NOMO-1 treated with DMSO at 0.1 percent for 48 hours (cell line): ENCODE measurements at regions not wholly inside any gene's neighbourhood (a gene's known extent, or its start where the extent isn't known, plus 50 kb on each side); places are given as distances from the start of the nearest gene placed in this dataset.

Experiments used
- DNase-seq: peaks from one replicate; lab custom pipeline; 2025; ENCODE audit not compliant: unreplicated experiment; lab: John Stamatoyannopoulos, UW

DNA sequence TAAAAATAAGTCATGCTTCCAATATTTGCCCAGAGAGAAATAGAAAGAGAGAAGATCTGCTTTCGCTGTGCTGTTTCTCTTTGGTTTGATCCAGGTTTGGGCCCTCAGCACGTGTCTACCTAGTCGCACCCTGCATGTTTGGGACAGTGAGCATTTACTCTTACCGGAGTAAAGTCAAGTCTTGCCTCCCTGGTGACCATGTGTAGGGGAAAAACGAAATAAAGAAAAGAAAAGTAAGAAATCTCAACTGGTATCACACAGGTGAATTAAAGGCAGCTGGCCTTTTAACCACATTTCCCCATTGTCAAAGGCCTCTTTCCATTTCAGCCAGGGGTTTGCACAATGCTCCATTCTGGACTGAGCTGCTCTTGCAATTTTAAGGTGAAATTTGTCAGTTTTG is 619.4 kb downstream of the VRK1 start:
- no peak for DNase-seq

DNA sequence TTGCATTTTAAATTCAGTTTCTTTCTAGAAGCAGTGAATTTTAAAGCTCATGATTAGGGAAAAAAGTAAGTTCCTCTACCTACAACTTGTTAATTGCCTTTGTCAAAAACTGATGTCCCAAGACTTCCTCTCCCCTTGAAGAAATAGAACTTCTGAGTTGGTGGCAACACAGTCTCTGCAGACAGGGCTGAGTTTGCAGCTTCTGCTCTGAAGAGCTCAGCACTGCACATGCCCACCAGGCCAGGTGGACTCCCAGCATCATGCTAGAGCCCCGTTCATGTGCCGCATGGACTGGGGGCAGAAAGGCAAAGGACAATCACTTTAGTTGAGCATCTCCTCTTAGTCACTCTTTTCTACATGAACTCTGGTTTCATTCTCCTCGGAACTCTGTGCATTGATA is 620.1 kb downstream of the VRK1 start:
- DNase-seq: no peak

DNA sequence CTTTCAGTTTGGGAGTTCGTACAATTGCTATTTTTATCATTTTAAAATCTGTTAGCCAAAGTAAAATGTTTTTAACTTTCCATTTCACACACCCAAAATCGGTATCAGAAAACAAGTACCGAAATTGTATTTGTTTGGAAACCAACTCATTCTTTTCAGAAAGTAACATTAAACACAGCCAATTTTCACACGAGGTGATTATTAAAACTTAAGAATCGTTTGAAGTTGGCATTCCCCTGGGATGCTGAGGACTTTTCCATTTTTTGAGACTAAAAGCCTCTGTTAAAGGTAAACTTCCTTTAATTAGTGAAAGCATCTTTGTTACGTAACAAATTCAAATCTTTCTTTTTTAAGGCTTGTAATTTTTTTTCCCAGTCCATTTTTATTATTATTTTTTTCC is 623.0 kb downstream of the VRK1 start:
- no peak for DNase-seq

DNA sequence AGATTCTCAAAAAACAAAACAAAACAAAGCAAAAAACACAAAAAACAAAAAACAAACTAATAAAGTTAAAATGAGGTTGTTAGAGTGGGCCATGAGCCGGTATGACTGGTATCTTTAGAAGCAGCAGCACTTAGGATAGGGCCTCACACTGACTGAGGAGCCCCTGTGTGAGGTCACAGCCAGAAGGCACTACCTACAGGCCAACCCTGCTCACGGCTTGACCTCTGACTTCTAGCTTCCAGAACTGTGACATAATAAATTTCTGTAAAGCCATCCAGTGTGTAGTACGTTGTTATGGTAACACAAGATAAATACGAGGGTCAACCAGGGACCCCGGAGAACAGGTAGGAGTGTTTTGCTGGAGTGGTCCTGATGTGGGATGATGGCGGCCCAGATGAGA is 629.6 kb downstream of the VRK1 start:
- no peak for DNase-seq

DNA sequence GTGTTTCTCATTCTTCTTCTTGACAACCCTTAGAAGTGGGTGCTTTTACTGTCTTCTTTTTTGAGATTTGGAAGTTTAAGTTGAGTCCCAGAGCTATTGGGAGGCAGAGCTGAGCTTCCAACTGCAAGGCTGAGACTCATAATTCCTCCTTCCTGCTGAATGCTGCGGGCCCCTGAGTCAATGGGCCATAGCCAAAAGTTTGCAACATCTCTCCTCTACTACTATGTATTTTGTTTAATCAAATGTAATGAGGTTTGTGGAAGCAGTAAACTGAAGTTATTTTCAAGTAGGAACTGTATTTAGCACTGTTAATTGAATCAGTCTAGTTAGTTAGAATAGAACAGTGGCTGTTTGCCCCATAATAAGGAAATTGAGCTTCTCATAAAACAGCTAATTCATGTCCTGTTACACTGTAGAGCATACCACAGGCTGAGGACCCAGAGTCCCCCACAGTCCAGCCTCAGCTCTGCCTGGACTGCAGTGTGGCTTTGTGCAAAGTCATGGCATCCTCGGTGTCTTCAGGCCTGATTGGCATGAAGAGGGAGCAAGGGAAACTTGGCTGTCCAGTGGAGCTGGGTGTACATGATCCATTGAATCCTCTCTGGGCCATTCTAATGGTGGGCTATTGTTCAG is 631.7 kb downstream of the VRK1 start:
- DNase-seq: no peak

DNA sequence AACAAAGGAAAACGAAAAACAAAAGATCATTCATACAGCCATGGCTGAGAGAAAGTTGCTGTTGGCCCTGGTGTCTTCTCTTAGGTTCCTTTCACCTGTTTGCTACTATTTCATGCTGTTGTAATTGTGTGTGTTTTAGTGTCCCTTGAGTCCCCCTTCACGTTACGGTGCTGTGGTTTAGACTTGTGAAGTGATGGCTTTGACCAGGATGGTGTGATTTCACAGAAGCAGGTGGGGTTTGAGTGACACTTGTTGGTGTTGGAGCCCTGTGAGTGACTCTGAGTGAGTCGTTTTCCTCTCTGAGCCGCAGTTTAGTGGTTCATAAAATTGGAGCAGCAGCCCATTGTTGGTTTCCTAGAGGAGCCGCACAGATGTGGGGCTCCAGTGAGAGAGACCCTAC is 635.4 kb downstream of the VRK1 start:
- DNase-seq: no peak

DNA sequence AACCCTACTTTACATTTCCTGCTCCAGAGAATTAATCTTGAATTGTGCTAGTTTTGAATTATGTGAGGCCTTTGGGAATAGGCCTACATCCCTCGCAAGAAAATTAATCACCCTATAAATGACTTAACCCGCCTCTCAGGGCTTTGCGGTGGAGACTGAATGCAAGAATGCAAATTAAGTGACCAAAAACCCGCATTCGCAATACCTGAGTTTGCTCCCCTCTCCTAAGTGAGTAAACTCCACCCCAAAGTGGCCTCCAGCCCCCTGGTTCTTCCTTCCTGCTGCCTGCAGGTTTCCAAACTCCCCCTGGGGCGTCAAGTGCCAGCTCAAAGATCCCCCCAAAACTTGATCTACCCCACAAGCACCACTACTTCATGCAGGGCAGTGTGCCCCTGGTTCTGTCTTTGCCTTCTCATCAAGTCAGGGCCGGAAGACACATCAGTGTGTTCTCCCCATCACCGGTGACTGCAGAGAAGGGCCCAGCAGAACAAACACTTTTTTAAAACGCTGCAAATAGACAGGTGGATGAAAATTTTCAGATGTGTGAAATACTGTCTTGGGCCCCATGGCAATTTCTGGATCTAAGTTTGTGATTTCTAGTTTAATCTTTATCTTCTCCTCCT is 644.7 kb downstream of the VRK1 start:
- no peak for DNase-seq

DNA sequence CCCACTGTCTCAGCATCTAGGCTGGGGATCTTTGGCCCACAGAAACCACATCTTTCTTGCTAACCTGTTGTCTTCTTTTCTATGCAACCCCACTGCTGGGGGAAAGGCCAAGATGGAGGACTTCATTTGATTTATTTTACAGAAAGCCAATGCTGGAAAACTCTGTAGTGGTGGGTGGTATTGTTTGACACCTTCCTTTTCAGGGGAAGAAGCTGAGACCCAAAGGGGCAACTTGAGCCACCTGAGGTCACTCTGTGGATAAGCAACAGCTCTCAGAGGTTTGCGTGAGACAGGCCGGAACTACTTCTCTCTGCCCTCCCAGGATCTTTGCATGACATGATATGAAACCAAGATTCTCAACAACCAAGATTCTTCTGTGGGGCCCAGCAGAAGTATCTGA is 645.2 kb downstream of the VRK1 start:
- DNase-seq: no peak

DNA sequence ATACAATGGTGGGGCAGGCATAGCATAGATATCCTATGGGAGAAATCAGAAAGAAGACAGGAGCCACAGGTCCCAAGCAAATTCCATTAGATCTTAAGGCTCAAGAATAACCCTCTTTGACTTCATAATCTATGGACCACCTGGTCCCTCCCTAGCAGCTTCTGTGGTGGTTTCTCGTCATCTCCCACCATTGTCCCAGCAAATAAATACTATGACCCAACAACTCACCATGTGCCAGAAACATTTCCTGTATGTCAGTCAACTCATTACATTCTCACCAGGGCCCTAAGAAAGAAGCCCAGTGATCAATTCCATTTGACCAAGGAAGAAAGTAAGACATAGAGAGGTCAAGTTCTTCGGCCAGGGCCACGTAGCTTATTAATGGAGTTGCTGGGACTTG is 646.2 kb downstream of the VRK1 start:
- no peak for DNase-seq

DNA sequence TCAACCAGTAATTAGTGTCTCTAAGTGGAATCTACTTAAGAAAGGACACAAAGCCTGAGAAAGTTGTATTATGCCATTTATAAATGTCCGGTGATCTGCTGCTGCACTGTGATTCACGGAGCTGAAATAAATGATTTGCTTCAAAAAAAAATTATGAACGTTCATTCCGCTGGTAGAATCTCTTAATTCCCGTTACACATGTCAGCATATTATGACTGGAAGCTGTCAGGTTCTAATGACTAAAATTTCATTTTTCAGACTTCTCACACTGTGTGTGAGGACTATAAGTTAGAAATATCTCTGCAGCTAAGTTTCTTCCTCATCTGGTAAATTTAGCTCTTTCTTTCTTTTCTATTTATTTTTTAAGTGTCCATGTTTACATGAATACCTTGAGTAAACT is 647.1 kb downstream of the VRK1 start:
- DNase-seq: no peak

DNA sequence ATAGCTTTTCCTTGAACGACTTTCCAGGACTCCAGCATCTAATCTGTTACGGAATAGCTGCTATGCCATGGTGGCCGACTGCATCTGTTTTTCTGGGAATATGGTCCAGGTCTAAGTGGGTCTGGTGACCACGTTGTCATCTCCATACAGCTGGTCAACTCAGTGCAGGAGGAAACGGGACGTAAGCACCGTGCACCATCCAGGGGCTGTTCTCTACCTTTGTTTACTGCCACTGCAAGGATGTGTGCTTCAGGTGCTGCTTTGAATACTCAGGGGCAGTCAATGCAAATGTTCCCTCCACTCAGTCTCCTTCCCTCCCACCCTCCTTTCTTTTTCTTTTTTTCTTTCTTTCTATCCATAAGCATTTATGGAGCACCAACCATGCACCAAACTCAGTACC is 648.2 kb downstream of the VRK1 start:
- DNase-seq: no peak

DNA sequence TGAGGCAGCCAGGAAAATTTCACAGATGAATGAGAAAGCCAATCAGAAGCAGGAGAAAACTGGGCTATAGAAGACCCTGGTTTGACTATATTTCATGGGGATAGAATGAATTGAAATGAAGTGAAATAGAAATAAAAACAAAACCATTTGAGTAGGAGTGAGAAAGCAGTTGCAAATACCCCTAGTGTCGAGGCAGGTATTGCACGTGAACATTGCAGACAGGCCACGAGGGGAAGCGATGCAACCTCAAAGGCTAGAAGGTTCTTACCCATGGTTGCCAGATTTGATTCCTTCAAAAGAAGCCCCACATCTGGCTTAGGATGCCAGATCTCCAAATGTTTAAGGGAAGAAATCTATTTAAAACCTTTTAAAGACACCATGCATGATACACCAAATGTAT is 648.9 kb downstream of the VRK1 start:
- DNase-seq: no peak

DNA sequence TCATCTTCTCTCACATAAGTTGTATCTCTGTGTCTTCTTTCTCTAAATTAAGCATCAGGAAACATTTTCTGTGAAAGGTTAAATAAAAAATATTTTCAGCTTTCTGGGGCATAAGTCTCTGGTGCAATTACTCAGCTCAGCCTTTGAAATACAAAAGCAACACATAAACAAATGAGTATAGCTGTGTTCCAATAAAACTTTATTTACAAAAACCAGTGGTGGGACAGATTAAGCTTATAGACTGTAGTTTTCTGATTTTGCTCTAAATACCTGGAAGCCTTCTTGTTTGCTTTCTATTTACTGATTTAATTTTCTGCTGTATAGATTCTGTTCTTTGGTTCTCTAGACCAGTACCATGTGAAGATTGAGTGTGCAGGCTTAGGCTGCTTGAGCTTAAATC is 655.1 kb downstream of the VRK1 start:
- no peak for DNase-seq

DNA sequence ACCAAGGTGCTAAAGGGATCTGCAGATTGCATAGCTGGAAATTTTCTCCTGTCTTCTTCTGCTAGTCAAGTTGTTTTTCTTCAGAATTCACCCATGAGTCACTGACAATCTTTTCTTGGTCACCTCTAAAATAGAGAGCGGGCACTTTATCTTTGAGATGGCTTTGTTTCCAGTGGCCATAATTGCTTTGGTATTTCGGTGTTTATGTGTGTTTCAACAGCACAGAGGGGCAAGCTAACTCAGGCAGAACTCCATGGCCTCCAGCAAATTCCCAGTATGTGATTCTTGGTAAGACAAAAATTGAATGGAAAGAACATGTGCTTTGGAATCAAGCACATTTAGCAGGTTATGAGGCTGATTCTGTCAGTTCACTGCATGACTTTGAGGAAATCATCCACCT is 656.8 kb downstream of the VRK1 start:
- DNase-seq: no peak

DNA sequence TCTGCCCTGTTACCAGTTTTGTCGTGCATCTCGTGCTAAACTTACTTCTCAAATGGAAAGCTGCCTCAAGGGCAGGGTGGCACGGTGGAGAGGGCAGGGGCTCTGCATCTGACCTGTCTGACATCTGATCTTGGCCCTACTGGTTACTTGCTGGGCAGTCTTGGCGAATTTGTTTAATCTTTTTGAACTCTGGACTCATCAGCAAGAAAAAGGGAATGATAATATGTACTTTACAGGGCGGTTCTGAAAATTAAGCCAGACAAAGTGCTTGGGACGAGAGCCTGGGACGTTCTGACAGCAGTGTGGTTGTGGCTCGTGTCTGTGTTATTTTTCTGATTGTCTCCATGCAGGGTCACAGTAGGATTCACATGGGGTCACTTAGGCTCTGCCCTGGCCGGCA is 659.3 kb downstream of the VRK1 start:
- DNase-seq: no peak

DNA sequence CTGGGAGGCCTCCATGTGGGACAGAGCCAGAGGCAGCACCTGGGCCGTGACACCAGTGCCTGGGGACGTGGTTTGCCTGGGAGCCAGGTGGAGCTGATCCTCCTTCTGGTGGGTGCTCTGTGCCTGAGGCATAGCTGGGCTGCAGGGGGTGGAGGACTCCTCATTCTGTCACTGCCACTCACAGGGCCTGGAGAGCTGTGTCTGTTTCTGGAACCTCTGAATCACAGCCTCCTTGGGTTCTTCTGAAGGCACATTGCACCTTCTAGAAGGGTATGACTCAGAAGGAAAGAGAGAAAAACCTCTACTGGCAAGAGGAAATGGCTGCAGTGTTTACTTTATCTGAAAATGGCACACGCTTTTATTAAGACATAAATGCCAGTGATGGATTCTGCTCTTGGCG is 659.8 kb downstream of the VRK1 start:
- DNase-seq: no peak

DNA sequence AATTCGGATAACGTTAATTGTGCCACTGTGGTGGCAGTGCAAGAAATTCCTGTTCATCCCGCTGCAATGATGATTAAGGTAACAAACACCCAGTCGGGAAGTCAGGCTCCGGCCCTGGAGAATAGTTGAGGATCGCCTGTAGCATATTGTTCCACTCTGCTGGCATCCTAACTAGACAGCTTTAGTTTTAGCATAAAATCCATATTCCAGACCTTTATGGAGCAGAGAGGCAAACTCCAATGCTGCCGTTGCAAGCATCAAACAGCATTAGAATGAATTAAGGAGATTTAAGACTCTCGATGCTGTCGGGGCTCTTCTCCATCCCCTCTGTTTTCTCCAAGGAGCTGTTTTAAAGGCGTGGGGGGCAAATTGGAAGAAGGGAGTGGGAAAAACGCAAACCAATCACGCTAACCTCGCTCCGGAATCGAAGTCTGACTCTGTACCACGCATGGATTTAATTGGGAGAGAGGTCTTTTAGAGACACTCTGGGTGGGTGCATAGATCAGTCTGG is 660.4 kb downstream of the VRK1 start:
- DNase-seq: no peak

DNA sequence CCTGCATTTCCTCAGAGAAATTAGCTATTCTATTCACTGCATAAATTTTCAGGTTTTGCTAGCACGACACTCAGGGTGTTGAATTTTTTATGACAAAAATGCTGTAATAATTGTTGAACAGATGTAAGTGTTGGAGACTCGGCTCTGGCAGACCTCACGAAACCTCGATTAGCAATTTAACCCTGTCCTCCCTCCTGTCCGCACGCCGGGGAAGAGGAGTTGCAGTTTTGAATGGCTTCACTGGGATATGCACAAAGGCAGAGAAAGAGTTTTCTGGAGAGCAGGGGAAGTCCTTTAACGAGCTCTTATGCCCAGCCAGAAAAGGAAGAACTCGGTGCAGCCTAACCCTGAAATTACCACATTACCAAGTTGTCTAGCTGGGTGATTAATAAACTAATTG is 661.1 kb downstream of the VRK1 start:
- no peak for DNase-seq

DNA sequence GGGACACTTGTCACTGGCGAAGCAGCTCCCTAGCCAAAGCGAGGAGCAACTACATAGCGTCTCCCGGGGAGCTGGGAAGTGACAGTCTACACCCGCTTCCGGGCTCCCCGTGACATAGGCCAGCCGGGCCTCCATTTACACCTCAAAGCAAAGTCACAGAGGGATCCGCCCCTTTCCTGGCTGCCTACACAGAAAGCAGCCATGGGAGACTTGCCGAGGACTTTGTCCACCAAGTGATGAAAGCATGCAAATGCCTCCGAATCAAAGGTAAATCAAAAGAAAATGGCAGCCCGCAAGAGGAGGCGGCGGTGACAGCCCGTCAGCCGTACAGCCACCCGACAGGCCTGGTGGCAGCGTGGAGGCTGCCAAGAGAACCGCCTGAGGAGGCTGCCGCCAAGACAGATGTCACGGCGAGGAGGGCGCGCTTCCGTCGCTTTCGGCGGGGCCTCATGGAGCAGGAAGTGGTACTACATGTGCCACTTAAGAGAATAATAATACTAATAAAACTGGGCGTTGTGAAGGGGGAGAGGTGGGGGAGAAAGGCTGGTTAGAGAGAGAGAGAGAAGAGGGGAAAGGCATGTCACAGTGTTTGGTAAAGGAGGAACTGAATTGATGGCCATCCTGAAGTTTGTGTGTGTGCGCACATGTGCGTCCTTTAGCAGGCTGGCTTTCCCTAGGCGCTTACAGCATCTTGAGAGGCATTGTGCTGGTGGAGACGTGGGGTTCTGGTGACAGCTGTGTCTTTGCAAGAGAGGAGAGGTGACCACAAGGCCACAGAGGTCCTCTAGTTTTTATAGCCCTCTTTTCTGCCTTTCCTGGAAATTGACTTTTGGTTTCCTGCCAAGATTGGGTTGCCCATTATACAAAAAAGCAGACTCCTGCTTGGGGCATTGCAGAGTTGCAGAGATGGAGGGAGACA is 661.7 kb downstream of the VRK1 start:
- DNase-seq: no peak

DNA sequence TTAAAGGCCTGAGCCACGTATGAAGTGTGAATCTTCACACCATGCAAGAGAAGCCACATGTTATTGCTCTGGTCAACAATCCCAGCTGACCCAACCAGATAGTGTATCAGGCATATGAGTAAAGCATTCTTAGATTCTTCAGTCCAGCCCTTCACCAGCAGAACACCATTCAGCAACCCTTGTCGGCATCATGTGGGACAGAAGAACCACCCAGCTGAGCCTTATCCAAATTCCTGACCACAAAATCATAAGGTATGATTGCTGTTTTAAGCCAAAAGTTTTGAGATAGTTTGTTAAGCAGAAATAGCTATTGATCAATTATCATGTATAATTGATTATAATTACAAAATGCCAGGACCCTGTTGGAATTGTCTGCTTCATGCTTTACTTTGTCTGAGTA is 664.9 kb downstream of the VRK1 start:
- DNase-seq: no peak

DNA sequence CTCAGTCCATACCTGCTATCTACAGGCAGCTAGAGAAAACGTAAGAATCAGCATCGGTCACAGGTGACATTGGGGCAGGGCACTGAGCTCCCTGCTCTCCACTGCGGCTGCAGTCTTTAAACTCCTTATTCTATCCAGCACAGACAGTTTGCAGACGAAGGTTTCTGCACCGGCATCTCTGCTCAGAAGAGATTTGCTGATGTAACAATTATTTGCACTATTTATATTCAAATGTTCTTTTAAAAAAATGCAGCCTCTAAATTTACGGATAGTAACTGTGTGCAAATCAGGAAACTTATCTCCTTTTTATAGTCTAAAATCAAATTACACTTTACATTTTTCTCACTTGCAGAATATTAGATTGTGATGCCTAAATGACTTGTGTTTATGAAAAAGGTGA is 671.0 kb downstream of the VRK1 start:
- DNase-seq: no peak

DNA sequence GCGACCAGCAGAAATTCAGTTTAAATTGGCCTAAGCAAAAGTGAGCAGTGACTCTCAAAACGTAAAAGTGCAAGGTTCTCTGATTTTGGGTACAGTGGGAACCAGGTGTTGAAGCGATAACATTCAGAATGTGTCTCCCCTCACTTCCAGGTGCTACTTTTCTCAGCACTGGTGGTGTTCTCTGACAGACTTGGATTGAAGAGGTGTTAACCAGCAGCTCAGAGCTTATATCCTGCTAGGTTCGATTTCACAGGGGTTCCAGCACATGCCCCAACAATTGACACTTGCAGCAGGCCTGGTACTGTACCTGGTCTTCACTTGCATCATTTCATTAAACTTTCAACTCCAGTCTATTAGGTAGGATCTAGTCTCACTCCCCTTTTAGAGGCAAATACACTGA is 680.2 kb downstream of the VRK1 start:
- no peak for DNase-seq
